Colonic mucosa (tissue), 4 donors: ENCODE measurements at regions not wholly inside any gene's neighbourhood (a gene's known extent, or its start where the extent isn't known, plus 50 kb on each side); places are given as distances from the start of the nearest gene placed in this dataset.

Source experiments
- DNase-seq: peaks from one replicate; pipeline ENCODE4 v3.0.0-alpha.2; 2020
- H3K27ac ChIP-seq: fragments of 200-600 bp; one replicate; pipeline ENCODE4 v1.8.0; 2021
- H3K27me3 ChIP-seq: fragments of 200-600 bp; one replicate; pipeline ENCODE4 v1.8.0; 2021
- H3K36me3 ChIP-seq: fragments of 200-600 bp; one replicate; pipeline ENCODE4 v1.8.0; 2021
- H3K4me1 ChIP-seq: fragments of 200-600 bp; one replicate; pipeline ENCODE4 v1.8.0; 2021; ENCODE audit warnings: mild to moderate bottlenecking
- H3K4me3 ChIP-seq: fragments of 200-600 bp; one replicate; pipeline ENCODE4 v1.8.0; 2021
- H3K9ac ChIP-seq, 2 donors: one replicate each; pipeline ENCODE4 v1.7.0; 2013; ENCODE audit warnings: control low read depth in 2 of 2, low read depth in 2 of 2, low read length in 2 of 2
- H3K9me3 ChIP-seq: fragments of 200-600 bp; one replicate; pipeline ENCODE4 v1.8.0; 2021
- CTCF ChIP-seq: fragments of 200-600 bp; IDR thresholded peaks from one replicate; pipeline ENCODE4 v1.8.0; 2022; ENCODE audit warnings: antibody characterized with exemption, mild to moderate bottlenecking
- intact Hi-C: fragments of 100-400 bp; cut with DNase I; formaldehyde crosslinking; loops from one replicate; pipeline ENCODE4 v1.14.1; 2022
- donor health status: healthy.
- donor health status: DM: no; HTN: no; CAD: no.
- donor health status: DM: no; HTN: no; CAD: no.

GRCh38 chr3:643376-643775 lies 446.8 kb downstream of the CHL1 start:
- no peak for DNase-seq

DNA sequence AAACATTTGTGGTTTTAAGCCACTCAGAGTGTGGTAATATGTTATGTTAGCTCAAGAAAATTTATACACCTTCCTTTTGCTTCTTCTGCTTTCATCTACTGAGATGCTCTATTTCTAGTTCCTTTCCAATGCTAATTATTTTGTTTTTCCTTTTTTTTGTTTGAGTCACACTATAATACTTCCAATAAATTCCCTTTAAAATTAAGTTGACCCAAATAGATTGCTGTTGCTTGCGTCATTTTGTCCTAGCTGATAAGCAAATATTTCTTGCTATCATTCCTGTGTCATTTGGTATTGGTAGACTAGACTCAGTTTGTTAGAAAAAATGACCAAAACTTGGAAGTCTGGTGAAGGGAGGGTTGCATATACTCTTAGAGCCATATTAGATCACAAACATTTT lies 437.0 kb upstream of the CNTN6 start:
- Histone ChIP-seq H3K4me3 (no peak overlapping the region), H3K4me1 (no peaks in the 10 kb centered on the region), H3K9me3 (no peaks in the 10 kb centered on the region), H3K36me3 (no peaks in the 10 kb centered on the region), H3K27me3 (no peaks in the 10 kb centered on the region), H3K27ac (no peak overlapping the region), H3K9ac (no peak overlapping the region)
- DNase-seq: no peak
- intact Hi-C loops: no loop called here
- no peak for TF ChIP-seq CTCF

More at GRCh38 chr3:643376-643775, 446.8 kb downstream of the CHL1 start:
- intact Hi-C loops: no loop called here
- no peaks in the 10 kb centered on the region for H3K27me3 ChIP-seq
- H3K4me3 ChIP-seq: no peak overlapping the region
- H3K9me3 ChIP-seq: no peaks in the 10 kb centered on the region
- H3K4me1 ChIP-seq: no peaks in the 10 kb centered on the region
- H3K36me3 ChIP-seq: no peaks in the 10 kb centered on the region
- no peak overlapping the region for H3K9ac ChIP-seq
- no peak for TF ChIP-seq CTCF
- H3K27ac ChIP-seq: no peak overlapping the region

GRCh38 chr3:661356-661755 lies 431.5 kb upstream of the CNTN6 start:
- no peaks in the 10 kb centered on the region for H3K36me3 ChIP-seq
- H3K4me1 ChIP-seq: no peaks in the 10 kb centered on the region
- intact Hi-C loops: no loop called here
- no peaks in the 10 kb centered on the region for H3K27me3 ChIP-seq
- no peaks in the 10 kb centered on the region for H3K9me3 ChIP-seq
- H3K27ac ChIP-seq: no peak overlapping the region
- H3K9ac ChIP-seq: no peak overlapping the region
- no peak for DNase-seq
- no peak for TF ChIP-seq CTCF
- H3K4me3 ChIP-seq: no peak overlapping the region

GRCh38 chr3:674116-674515 lies 418.7 kb upstream of the CNTN6 start:
- H3K27ac ChIP-seq: no peak overlapping the region
- no peaks in the 10 kb centered on the region for H3K27me3 ChIP-seq
- no peak overlapping the region for H3K9ac ChIP-seq
- intact Hi-C loops: no loop called here
- no peaks in the 10 kb centered on the region for H3K4me1 ChIP-seq
- H3K36me3 ChIP-seq: no peaks in the 10 kb centered on the region
- DNase-seq: no peak
- no peak overlapping the region for H3K4me3 ChIP-seq
- no peaks in the 10 kb centered on the region for H3K9me3 ChIP-seq
- no peak for TF ChIP-seq CTCF

DNA sequence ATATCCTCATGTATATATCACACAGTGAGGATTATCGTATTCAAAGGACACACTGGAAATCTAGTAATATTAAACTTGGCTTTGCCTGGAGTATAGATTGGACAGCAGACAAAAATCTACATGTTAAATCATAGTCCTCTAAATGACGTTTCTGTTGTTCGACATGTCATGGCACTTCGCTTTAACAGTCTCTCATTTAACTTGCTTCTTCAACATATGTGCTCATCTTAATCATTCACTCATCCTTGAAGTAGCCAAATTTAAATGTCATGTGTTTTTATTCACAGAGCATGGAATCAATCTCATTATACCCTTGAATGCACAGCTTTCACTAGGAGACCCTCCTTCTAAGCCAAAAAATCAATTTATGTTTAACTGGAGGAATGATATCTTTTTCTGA lies 417.0 kb upstream of the CNTN6 start:
- no peak for DNase-seq
- Histone ChIP-seq H3K27ac (no peak overlapping the region), H3K4me3 (no peak overlapping the region), H3K36me3 (no peaks in the 10 kb centered on the region), H3K27me3 (no peaks in the 10 kb centered on the region), H3K9me3 (no peaks in the 10 kb centered on the region), H3K9ac (no peak overlapping the region), H3K4me1 (no peaks in the 10 kb centered on the region)
- TF ChIP-seq CTCF: no peak
- intact Hi-C loops: no loop called here

GRCh38 chr3:683770-684169 lies 409.1 kb upstream of the CNTN6 start:
- Histone ChIP-seq H3K27me3 (no peaks in the 10 kb centered on the region), H3K4me3 (no peak overlapping the region), H3K27ac (no peak overlapping the region), H3K36me3 (no peaks in the 10 kb centered on the region), H3K9ac (no peak overlapping the region), H3K4me1 (no peaks in the 10 kb centered on the region), H3K9me3 (no peaks in the 10 kb centered on the region)
- DNase-seq: no peak
- intact Hi-C loops: no loop called here
- no peak for TF ChIP-seq CTCF
